Panc1 (cell line): ENCODE measurements at regions not wholly inside any gene's neighbourhood (a gene's known extent, or its start where the extent isn't known, plus 50 kb on each side); places are given as distances from the start of the nearest gene placed in this dataset.

Source experiments
- ATAC-seq: fragments of 200-7000 bp; cut with Tn5 transposase; 2 replicates; pipeline ENCODE4 v1.9.1; 2020; ENCODE audit warnings: mild to moderate bottlenecking, moderate library complexity
- BruUV-seq: library from RNA; stranded (reverse); fragments of 400-500 nt; replicated peaks from 2 replicates; lab custom pipeline; 2021; lab: Mats Ljungman, UMichigan
- CTCF ChIA-PET: fragments of 300-600 bp; sonication (Branson Sonifier 250); formaldehyde crosslinking; loops from one replicate; lab custom pipeline; 2022; ENCODE audit warnings: antibody characterized with exemption; lab: Charles Lee
- POLR2A ChIA-PET: fragments of 300-600 bp; sonication (Branson Sonifier 250); formaldehyde crosslinking; loops from one replicate; lab custom pipeline; 2022; ENCODE audit warnings: antibody characterized with exemption; lab: Charles Lee
- DNase-seq: peaks from one replicate; pipeline ENCODE4 v3.0.0-alpha.2; 2010; ENCODE audit warnings: low read depth, low spot score
- H3K27ac ChIP-seq: 2 replicates; pipeline ENCODE4 v1.5.1; 2011; ENCODE audit warnings: mild to moderate bottlenecking, low read length, inconsistent platforms
- H3K27me3 ChIP-seq: fragments of 200-500 bp; sonication (Bioruptor generic); 2 replicates; pipeline ENCODE4 v1.6.0; 2014; ENCODE audit warnings: low read length, inconsistent platforms; ENCODE audit not compliant: control insufficient read depth, insufficient read depth
- H3K36me3 ChIP-seq: fragments of 200-500 bp; sonication (Bioruptor generic); 2 replicates; pipeline ENCODE4 v1.5.1; 2014; ENCODE audit warnings: inconsistent platforms, mild to moderate bottlenecking, low read length, moderate library complexity; ENCODE audit not compliant: control insufficient read depth, insufficient read depth
- H3K4me1 ChIP-seq: 2 replicates; pipeline ENCODE4 v1.5.1; 2011; ENCODE audit warnings: inconsistent platforms, mild to moderate bottlenecking, low read length, moderate library complexity; ENCODE audit not compliant: control insufficient read depth, insufficient read depth
- H3K4me3 ChIP-seq, 2 experiments: 2 replicates each; pipeline ENCODE4 v1.5.1; 2011 to 2012; ENCODE audit warnings: low read depth in 2 of 2, low read length in 2 of 2, mild to moderate bottlenecking in 2 of 2, inconsistent platforms in 1 of 2, moderate library complexity in 1 of 2
- H3K9me3 ChIP-seq: fragments of 200-500 bp; sonication (Bioruptor generic); 2 replicates; pipeline ENCODE4 v1.5.1; 2014; ENCODE audit warnings: low read depth, mild to moderate bottlenecking, inconsistent platforms, low read length, moderate library complexity; ENCODE audit not compliant: control insufficient read depth, insufficient read depth
- CTCF ChIP-seq: fragments of 450-650 bp; IDR thresholded peaks from 2 replicates; pipeline ENCODE4 v1.5.1; 2017; ENCODE audit warnings: mild to moderate bottlenecking
- POLR2AphosphoS5 ChIP-seq: IDR thresholded peaks from 2 replicates; pipeline ENCODE4 v1.6.1; 2012; ENCODE audit warnings: mild to moderate bottlenecking, low read depth, low read length, moderate library complexity
- REST ChIP-seq, 2 experiments: IDR thresholded peaks; 2 replicates each; pipeline ENCODE4 v1.6.1; 2011 to 2012; ENCODE audit warnings: low read depth in 2 of 2, control low read depth in 1 of 2, low read length in 1 of 2, mild to moderate bottlenecking in 1 of 2, moderate library complexity in 1 of 2; ENCODE audit not compliant: insufficient read depth in 1 of 2
- SIN3A ChIP-seq: IDR thresholded peaks from 2 replicates; pipeline ENCODE4 v1.6.1; 2012; ENCODE audit warnings: low read depth, mild to moderate bottlenecking, low read length, moderate library complexity, borderline replicate concordance; ENCODE audit not compliant: insufficient read depth
- TCF7L2 ChIP-seq: IDR thresholded peaks from 2 replicates; pipeline ENCODE4 v1.6.1; 2011; ENCODE audit warnings: mild to moderate bottlenecking, low read depth, low read length, inconsistent platforms
- in situ Hi-C: cut with HindIII; loops from 2 replicates; pipeline ENCODE4 v1.10.0; 2016; ENCODE audit warnings: low sequenced_read_pairs, low pct_unique_long_range_greater_than_20kb
- intact Hi-C: fragments of 100-400 bp; cut with micrococcal nuclease; formaldehyde crosslinking; loops from one replicate; pipeline ENCODE4 v1.10.0; 2022; ENCODE audit not compliant: unreplicated experiment

- in situ Hi-C loops: no loop called here
- no TSS peak for BruUV-seq
- no peak for DNase-seq
- H3K27ac ChIP-seq: peak overlapping the region; percentile 73
- TF ChIP-seq REST (IDR thresholded peaks at IDR 0.05; ENCODE audit: insufficient read depth in 1 of 2, low read depth in 2 of 2, low read length in 1 of 2) (no peak), TCF7L2 (no peak), POLR2AphosphoS5 (no peak), CTCF (no peak), SIN3A (no peak)
- no peaks in the 10 kb centered on the region for H3K27me3 ChIP-seq
- ChIA-PET POLR2A (no interaction called here), CTCF (no interaction called here)
- peaks cover 8% of the 10 kb centered on the region; the same call in 1 of the 2 replicates for H3K9me3 ChIP-seq
- ATAC-seq: no peak
- intact Hi-C loops: no loop called here
- peaks cover 6% of the 10 kb centered on the region for H3K4me1 ChIP-seq
- no peak overlapping the region for H3K4me3 ChIP-seq
- no peaks in the 10 kb centered on the region for H3K36me3 ChIP-seq
These were observed 92.4 kb downstream of the PHLDA1 start for GRCh38 chr12:75939016-75939642.

GRCh38 chr12:75938189-75938588 is 93.4 kb downstream of the PHLDA1 start:
- ChIA-PET CTCF (no interaction called here), POLR2A (no interaction called here)
- H3K9me3 ChIP-seq: peaks cover 8% of the 10 kb centered on the region; the same call in 1 of the 2 replicates
- TF ChIP-seq SIN3A (no peak), POLR2AphosphoS5 (no peak), CTCF (no peak), TCF7L2 (no peak), REST (IDR thresholded peaks at IDR 0.05; ENCODE audit: insufficient read depth in 1 of 2, low read depth in 2 of 2, low read length in 1 of 2) (no peak)
- no peaks in the 10 kb centered on the region for H3K36me3 ChIP-seq
- H3K4me3 ChIP-seq: no peak overlapping the region
- no peak for DNase-seq
- intact Hi-C loops (no loop called here), in situ Hi-C loops (no loop called here)
- peak overlapping the region; percentile 73 for H3K27ac ChIP-seq
- no peaks in the 10 kb centered on the region; the same call in 1 of the 2 replicates for H3K4me1 ChIP-seq
- H3K27me3 ChIP-seq: no peaks in the 10 kb centered on the region
- no peak for ATAC-seq
- no TSS peak for BruUV-seq
